Prostate gland (tissue), 2 donors: ENCODE measurements at regions not wholly inside any gene's neighbourhood (a gene's known extent, or its start where the extent isn't known, plus 50 kb on each side); places are given as distances from the start of the nearest gene placed in this dataset.

ENCODE experiments used
- CTCF ChIP-seq, 4 experiments: fragments of 200-600 bp in 2 of 4; fragments of 450-650 bp in 2 of 4; sonication (generic) in 2 of 4; IDR thresholded peaks; 1 replicate in 3 of 4; 2 replicates in 1 of 4; pipeline ENCODE4 v1.5.1; 2016 to 2019; ENCODE audit warnings: antibody characterized with exemption in 4 of 4, mild to moderate bottlenecking in 2 of 4, moderate library complexity in 2 of 4
- POLR2A ChIP-seq: fragments of 450-650 bp; IDR thresholded peaks from one replicate; pipeline ENCODE4 v1.6.1; 2016; ENCODE audit warnings: antibody characterized with exemption, mild to moderate bottlenecking
- POLR2AphosphoS5 ChIP-seq: sonication (generic); formaldehyde crosslinking; IDR thresholded peaks from one replicate; pipeline ENCODE4 v1.6.1; 2017; ENCODE audit warnings: antibody characterized with exemption

DNA sequence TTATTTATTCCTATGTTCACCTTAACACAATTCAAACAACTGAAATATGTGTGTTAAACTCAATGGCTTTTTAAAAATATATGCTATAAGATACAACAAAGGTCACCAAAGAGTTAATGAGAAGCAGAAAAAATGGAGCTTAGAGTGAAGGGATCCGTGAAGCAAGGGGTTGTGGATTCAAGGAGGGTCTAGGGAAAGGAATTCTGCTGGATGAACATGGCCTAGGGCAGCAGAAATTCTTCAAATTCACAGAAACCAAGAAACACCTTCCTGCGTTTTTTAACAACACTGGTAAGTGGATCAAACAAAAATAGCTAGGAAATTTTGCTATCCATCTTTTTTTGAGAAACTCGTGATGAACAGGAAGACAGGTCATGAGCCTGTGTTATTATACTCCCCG is 59.3 kb upstream of the PLSCR5 start:
- TF ChIP-seq CTCF (IDR thresholded peaks at IDR 0.05), result no peak
- no peak for TF ChIP-seq POLR2AphosphoS5
- no peak for TF ChIP-seq POLR2A
